ENCODE measurements at regions not wholly inside any gene's neighbourhood (a gene's known extent, or its start where the extent isn't known, plus 50 kb on each side); places are given as distances from the start of the nearest gene placed in this dataset.

GRCh38 chr16:51374346-51374745 lies 223.3 kb upstream of the SALL1 start:
- in situ Hi-C loops (cut with HindIII; ENCODE audit: low sequenced_read_pairs) = no loop called here
- no peak for DNase-seq (ENCODE audit: low spot score)

- in situ Hi-C loops (cut with HindIII; ENCODE audit: low sequenced_read_pairs) = no loop called here
- no peak for DNase-seq (ENCODE audit: low spot score)
Measured at GRCh38 chr16:51365715-51366114, 214.6 kb upstream of the SALL1 start.

- in situ Hi-C loops (cut with HindIII; ENCODE audit: low sequenced_read_pairs) = no loop called here
- peak; percentile 52 for DNase-seq (ENCODE audit: low spot score)
Measured at GRCh38 chr16:51359141-51359955, 208.3 kb upstream of the SALL1 start.

- in situ Hi-C loops (cut with HindIII; ENCODE audit: low sequenced_read_pairs) = no loop called here
- no peak for DNase-seq (ENCODE audit: low spot score)
Measured at GRCh38 chr16:51357839-51358238, 206.8 kb upstream of the SALL1 start.

- in situ Hi-C loops (cut with HindIII; ENCODE audit: low sequenced_read_pairs) = no loop called here
- no peak for DNase-seq (ENCODE audit: low spot score)
Measured at GRCh38 chr16:51355875-51356274, 204.8 kb upstream of the SALL1 start.

GRCh38 chr16:51355195-51355594 lies 204.1 kb upstream of the SALL1 start:
- no peak for DNase-seq (ENCODE audit: low spot score)
- in situ Hi-C loops (cut with HindIII; ENCODE audit: low sequenced_read_pairs) = no loop called here

GRCh38 chr16:51353055-51353454 lies 202.0 kb upstream of the SALL1 start:
- no peak for DNase-seq (ENCODE audit: low spot score)
- in situ Hi-C loops (cut with HindIII; ENCODE audit: low sequenced_read_pairs) = no loop called here

- no peak for DNase-seq (ENCODE audit: low spot score)
- in situ Hi-C loops (cut with HindIII; ENCODE audit: low sequenced_read_pairs) = no loop called here
Measured at GRCh38 chr16:51349626-51350025, 198.6 kb upstream of the SALL1 start.

GRCh38 chr16:51343411-51343810 lies 192.3 kb upstream of the SALL1 start:
- in situ Hi-C loops (cut with HindIII; ENCODE audit: low sequenced_read_pairs) = no loop called here

GRCh38 chr16:51341204-51341603 lies 190.1 kb upstream of the SALL1 start:
- no peak for DNase-seq (ENCODE audit: low spot score)
- in situ Hi-C loops (cut with HindIII; ENCODE audit: low sequenced_read_pairs) = no loop called here

More at GRCh38 chr16:51343411-51343810, 192.3 kb upstream of the SALL1 start:
- no peak for DNase-seq (ENCODE audit: low spot score)

- in situ Hi-C loops (cut with HindIII; ENCODE audit: low sequenced_read_pairs) = no loop called here
- DNase-seq (ENCODE audit: low spot score) = no peak
Measured at GRCh38 chr16:51337662-51338061, 186.6 kb upstream of the SALL1 start.

GRCh38 chr16:51328733-51329132 lies 177.7 kb upstream of the SALL1 start:
- in situ Hi-C loops (cut with HindIII; ENCODE audit: low sequenced_read_pairs) = no loop called here
- DNase-seq (ENCODE audit: low spot score) = no peak

- DNase-seq (ENCODE audit: low spot score) = no peak
- in situ Hi-C loops (cut with HindIII; ENCODE audit: low sequenced_read_pairs) = no loop called here
Measured at GRCh38 chr16:51327001-51327400, 175.9 kb upstream of the SALL1 start.

- no peak for DNase-seq (ENCODE audit: low spot score)
- in situ Hi-C loops (cut with HindIII; ENCODE audit: low sequenced_read_pairs) = no loop called here
Measured at GRCh38 chr16:51326131-51326856, 175.2 kb upstream of the SALL1 start.

- DNase-seq (ENCODE audit: low spot score) = no peak
- in situ Hi-C loops (cut with HindIII; ENCODE audit: low sequenced_read_pairs) = no loop called here
Measured at GRCh38 chr16:51321251-51321650, 170.2 kb upstream of the SALL1 start.

- no peak for DNase-seq (ENCODE audit: low spot score)
- in situ Hi-C loops (cut with HindIII; ENCODE audit: low sequenced_read_pairs) = no loop called here
Measured at GRCh38 chr16:51317575-51317974, 166.5 kb upstream of the SALL1 start.

GRCh38 chr16:51313198-51313597 lies 162.1 kb upstream of the SALL1 start:
- DNase-seq (ENCODE audit: low spot score) = no peak
- in situ Hi-C loops (cut with HindIII; ENCODE audit: low sequenced_read_pairs) = no loop called here

- in situ Hi-C loops (cut with HindIII; ENCODE audit: low sequenced_read_pairs) = no loop called here
- peak; percentile 9 for DNase-seq (ENCODE audit: low spot score)
Measured at GRCh38 chr16:51312363-51313150, 161.5 kb upstream of the SALL1 start.

GRCh38 chr16:51310159-51310558 lies 159.1 kb upstream of the SALL1 start:
- DNase-seq (ENCODE audit: low spot score) = no peak
- in situ Hi-C loops (cut with HindIII; ENCODE audit: low sequenced_read_pairs) = no loop called here
